DMS153 treated with DMSO at 0.1 percent for 48 hours (cell line): ENCODE measurements at regions not wholly inside any gene's neighbourhood (a gene's known extent, or its start where the extent isn't known, plus 50 kb on each side); places are given as distances from the start of the nearest gene placed in this dataset.
A peak's percentile ranks its signal among the peaks of the same experiment; 100 is the strongest.
"Not testable (repeated sequence)": the region's sequence is repeated elsewhere in the genome, so short reads cannot be mapped to it uniquely, and the experiment has no call there.

Source experiments
- DNase-seq: peaks from one replicate; lab custom pipeline; 2025; ENCODE audit not compliant: unreplicated experiment; lab: John Stamatoyannopoulos, UW

DNA sequence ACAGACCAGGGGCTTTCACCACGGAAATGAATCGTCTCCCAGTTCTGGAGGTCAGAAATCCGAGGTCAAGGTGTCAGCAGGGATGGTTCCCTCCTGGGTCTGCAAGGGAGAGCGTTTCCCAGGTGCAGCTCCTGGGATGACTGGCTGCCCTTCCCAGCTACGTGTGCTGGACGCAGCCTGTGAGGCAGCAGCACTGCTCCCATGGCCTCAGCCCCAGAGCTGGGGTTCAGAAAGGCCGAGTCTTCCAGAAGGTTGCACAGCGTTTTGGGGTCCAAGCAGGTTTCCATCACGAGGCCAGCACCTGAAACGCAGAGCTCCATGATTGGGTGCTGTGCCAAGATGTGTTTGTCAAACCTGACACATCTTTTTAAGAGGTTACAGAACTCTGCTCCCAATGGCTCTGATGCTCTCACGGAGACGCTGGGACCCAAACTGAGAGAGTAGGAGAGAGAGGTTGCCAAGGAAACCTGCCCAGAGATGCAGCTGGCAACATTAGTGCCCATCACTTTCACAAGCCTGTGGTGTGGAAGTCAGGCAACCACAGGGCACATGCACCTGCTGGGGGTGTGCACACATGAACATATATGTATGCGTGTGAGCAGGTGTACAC lies 65.8 kb upstream of the LRPAP1 start:
- DNase-seq: not testable (repeated sequence)

DNA sequence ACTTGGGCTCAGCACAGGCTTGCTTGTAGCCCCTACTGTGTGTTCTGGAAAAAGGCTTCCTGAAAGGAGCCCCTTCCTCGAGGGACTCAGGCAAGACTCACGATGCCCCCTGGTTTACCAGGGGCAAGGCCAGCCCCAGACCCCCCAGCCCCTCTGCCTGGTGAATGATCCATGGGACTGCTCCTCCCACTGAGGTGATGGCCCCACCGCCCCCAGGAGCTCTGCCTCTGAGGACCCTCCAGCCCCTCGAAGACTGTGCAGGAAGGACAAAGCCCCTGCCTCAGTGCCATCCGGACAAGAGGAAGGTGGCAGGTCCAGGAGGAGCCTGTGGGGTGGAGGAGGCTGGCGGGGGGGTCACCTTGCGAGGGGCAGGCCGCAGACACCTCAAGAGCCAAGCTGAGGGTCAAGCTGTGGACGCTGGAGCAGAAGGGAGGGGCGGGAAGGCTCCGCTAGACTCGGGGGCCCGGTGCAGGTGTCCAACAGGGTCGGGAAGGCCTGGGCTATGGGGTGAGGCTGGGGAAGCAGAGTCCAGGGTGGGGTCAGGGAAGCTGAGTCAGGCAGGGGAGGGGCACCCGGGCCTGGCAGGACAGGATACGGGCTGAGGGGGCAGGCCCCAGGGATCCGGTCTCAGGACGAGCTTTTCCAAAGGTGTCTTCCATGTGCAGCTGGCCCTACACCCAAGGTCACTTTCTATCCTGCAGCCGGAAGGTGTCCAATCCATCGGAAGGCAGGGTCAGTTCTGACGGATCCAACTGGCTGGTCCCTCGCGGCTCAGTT lies 64.9 kb upstream of the LRPAP1 start:
- DNase-seq: not testable (repeated sequence)

- DNase-seq: not testable (repeated sequence)
Observed at GRCh38 chr4:3595627-3596291, 63.5 kb upstream of the LRPAP1 start.

GRCh38 chr4:3594751-3595150 lies 62.5 kb upstream of the LRPAP1 start:
- DNase-seq: not testable (repeated sequence)

DNA sequence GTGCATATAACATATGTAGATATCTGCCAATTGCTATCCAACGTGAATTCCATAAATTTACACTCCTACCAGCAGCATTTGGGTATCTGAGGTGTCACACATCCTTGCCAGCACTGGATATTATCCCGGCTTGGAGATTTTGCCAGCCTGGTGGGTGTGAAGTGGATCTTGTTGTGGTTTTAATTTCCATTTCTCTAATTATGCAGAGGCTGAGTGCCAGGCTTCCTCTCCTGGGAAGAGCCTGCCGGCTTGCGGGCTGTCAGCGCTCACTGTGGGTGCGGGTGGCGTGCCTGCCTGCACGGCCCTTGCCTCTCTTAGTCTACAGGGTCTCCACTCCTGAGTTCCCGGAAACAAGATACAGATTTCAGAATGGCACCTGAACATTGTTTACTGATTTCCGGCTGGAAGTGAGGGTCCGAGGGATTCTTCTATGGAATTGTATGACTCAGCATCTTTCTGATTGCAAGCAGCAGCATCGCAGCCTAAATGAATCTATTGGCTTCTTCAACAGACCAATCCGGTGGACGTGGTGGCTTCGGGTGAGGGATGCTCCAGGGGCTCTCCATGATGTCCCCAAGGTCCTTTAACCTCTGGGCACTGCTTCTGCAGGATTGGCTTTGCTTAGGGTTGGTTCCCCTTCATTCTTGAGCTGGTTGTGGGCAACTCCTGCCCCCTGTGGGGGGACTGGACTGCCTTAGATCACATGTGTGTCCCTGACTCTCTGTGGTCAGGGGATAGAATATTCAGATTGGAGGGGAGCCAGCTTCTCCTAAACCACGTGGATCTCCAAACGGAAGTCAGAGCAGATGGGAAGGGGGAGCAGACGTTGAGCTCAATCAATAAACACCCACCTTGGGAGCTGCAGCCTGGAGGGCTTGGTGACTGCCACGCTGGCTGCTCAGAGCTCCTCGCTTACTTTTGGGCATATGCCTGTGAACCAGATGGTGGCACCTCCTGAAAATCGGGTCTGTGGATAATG lies 58.0 kb upstream of the LRPAP1 start:
- not testable (repeated sequence) for DNase-seq

DNA sequence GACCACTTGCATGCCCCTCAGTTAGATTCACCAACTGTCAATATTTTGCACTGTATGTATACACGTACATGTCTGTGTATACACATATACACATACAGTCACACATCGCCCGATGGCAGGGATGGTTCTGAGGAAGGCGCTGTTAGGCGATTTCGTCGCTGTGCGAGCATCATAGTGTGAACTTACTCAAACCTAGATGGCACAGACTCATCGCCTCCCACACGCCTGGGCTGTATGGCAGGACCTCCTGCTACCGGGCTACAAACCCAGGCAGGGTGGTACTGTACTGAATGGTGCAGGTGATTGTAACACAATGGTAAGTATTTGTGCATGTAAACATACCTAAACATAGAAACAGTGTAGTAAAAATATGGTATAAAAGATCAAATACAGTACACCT lies 57.2 kb upstream of the LRPAP1 start:
- not testable (repeated sequence) for DNase-seq

DNA sequence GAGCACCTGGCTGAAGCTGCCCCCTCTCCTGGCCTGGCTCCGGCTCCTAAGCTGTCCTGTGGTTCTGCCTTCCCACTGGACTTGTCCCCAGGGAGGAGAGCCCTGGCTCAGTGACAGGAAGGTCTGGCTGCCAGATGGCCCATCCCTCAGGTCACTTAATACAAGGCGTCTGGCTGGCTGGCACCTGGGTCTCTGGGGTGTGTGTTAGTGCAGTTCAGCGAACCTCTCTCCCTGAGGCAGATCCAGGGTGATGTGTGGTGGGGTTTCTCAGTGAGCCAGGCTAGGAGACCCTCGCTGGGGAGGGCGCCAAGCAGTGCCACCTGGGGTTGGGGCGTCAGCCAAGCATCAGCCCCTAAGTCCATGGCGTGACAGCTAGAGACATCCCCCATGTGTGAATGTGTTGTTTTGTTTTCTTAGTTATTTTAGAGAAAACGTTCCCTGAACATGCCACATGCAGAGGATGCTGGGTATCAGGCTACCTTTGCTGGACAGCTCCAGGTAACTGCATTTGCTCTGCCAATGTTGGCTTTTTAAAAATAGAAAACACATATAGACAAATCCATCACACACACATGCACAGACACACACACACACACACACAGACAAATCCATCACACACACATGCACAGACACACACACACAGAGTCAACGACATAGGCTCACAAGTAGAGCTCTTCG lies 56.4 kb upstream of the LRPAP1 start:
- DNase-seq: peak; percentile 7

DNA sequence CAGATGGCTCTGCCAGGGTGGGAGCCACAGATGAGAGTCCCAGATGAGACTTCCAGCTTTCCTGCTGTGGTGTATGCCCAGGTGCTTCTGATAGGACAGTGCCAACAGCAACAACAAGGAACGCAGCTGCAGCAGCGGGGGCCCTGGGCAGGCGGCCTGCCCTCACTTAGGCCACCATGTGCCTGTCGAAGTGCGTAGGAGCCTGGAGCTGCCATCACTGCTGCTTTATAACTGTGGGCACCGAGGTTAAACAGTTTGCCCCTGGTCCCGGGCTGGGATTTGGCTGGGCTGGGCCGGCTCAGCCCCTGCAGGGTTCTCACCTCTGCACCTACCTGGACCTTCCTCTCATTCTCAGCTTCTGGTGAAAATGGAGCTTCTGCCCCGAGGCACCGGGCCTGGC lies 54.4 kb upstream of the LRPAP1 start:
- DNase-seq: not testable (repeated sequence)

- not testable (repeated sequence) for DNase-seq
Observed at GRCh38 chr4:3585567-3585966, 53.3 kb upstream of the LRPAP1 start.

DNA sequence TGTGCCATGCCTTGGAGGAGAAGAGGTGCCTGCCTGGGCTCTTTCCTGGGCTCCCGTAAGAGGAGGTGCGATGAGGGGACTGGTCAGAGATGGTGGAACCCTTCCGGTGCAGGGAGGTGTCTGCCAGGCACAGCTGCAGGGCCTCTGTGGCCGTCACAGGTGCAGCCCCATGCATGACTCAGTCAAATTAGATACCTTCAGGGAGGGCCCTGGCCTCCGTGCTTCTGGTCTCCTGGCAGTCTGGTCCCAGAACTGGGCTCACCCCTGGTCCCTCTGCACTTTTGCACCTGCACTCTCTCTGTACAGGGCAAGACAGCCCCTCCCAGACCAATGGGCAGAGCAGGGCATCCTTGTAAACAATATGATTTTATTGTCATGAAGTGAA lies 49.9 kb upstream of the LRPAP1 start:
- DNase-seq: no peak
